CD4-positive, alpha-beta T cell treated with Interleukin-17A for 4 hours (primary cell): ENCODE measurements at regions not wholly inside any gene's neighbourhood (a gene's known extent, or its start where the extent isn't known, plus 50 kb on each side); places are given as distances from the start of the nearest gene placed in this dataset.

Experiments
- DNase-seq: peaks from one replicate; pipeline ENCODE4 v3.0.0-alpha.2; 2020; ENCODE audit warnings: mixed read lengths

GRCh38 chr20:63127700-63128364, 88.1 kb downstream of the YTHDF1 start:
- DNase-seq, result no peak

DNA sequence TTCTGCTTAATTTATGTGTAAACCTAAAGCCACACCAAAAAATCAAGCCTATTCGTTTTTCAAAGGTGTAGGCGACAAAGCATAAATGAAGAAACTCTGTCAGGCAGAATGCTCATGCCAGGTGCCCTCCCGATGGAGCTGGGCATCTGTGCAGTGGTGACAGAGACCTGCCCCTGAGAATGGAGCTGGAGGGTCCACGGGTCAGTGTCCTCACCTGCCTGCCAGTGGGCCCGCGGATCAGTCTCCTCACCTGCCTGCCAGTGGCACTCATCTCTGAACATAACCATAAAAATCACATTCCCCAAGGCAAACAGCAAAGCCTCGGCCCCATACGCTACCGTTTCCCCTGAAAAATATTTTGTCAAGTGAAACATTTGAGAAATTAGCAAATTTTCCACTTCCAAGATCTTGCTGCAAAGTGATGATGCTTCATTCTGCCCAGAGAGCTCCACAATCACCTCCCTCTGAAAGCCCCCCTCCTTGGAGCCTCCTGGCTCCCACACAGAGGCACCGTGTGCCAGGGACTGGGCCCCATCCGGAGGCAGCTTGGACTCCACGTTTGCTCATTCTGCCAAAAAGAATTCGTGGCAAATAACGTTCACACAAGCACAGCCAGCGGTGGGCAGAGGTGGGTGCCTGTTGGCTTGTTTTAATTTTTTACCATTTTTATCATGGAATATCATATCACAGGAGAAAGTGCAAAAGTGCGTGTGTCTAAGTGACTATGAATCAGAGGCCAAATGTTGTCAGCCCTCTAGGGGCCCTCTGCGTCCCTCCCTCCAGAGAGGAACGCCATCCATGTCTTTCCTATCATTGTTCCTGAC, 88.8 kb downstream of the YTHDF1 start:
- DNase-seq, result no peak

- DNase-seq, result no peak
Observed at GRCh38 chr20:63125838-63126601, 89.9 kb downstream of the YTHDF1 start.

GRCh38 chr20:63125581-63125837, 90.4 kb downstream of the YTHDF1 start:
- DNase-seq, result no peak

DNA sequence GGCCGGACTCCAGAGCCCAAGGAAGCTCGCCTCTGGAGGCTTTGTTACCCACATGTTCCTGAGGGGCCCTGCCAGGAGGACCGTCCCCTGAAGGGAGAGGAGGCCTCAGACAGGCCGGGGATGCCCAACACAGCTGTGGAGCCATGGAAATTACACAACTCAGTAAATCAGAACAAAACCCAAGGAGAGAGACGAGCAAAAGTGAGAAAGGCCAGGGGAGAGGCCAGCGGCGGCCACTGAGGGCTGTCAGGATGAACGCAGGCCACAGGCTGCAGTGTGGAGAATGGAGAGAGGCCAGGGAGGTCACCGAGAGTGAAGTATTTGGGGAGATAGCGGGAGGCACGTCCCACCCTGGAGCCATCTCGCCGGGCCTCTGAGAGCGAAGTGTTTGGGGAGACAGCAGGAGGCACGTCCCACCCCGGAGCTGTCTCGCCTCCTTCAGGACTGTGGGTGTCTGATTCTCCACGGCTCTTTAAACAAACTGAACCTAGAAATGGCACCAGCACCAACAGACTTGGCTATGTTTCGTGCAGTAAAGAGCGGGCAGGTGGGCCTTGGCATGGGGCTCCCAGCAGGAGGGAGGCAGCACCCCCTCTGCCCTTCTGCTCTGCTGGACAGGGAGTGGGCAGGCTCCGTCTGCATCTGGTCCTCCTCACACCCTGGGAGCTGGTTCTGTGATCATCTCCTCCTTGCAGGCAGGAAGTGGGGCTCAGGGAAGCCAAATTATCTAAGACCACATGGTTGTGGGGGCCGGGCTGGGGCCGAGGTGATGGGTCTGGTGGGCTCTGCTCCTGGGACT, 91.0 kb downstream of the YTHDF1 start:
- DNase-seq, result no peak

GRCh38 chr20:63124092-63124781, 91.7 kb downstream of the YTHDF1 start:
- no peak for DNase-seq

DNA sequence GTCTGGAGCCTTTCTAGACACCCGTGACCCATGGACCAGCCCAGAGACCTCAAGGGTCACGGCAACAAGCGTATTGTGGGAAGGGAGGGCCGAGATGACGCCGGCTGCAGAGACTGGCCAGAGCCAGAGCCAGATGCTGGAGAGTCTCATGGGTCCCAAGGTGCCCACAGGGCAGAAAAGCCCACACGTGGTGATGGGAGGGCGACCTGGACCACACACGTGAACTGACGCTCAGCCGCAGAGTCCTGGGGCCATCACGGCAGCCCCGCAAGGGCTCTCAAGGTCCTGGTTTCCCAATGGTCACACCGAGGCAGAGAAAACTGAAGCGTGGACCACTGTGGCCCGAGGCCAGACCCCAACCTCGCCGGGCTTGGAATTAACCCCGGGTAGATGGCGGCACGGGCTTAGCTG, 92.6 kb downstream of the YTHDF1 start:
- no peak for DNase-seq

DNA sequence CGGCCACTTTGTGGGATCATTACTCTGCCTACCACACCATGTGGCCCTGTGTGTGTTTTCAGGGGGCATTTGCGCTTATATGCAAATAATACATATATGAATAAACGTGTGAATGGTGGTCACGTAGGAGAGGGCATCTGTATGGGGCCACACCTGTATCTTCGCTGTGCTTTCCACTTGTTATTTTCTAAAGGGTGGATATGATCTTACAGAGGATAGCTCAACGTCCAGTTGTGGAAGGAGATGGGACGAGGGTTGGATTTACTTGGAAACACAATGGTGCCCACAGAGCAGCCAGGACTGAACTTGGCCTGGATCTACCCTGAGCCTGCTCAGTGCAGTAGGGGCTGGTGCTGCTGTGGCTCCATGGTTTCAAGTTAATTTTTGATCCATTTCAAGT, 93.3 kb downstream of the YTHDF1 start:
- no peak for DNase-seq

- no peak for DNase-seq
Observed at GRCh38 chr20:63121749-63122405, 94.1 kb downstream of the YTHDF1 start.

DNA sequence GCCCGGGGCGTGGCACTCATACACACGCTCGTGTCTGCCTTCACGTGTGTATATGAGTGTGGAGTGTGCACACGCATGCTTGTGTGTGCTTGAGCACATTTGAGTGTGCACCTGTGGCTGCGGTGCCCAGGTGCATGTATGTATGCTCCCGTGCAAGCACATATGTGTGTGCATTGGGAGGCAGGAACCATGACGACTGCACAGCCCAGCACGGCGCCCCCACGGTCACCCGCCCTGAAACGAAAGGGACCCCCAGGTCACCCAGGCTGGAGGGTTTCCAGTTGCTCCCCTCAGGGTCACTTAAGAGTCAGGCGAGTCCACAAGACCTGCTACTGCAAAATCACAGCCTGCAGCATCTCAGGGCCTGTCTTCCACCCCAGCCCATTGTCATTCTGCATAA, 94.7 kb downstream of the YTHDF1 start:
- DNase-seq, result no peak

DNA sequence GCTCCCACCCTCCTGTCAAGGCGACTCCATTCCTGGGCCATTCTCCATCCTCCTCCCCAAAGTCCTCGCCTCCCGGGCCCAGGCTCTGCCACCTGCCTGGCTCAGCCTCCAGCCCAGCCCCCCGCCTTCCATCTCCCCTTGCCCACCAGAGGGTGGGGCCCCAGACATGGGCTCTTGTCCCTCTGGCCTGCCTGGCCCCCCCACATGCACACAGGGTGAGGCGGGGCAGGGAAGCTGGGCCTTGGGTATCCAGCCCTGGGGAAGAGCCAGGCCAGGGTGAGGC, 95.2 kb downstream of the YTHDF1 start:
- no peak for DNase-seq

DNA sequence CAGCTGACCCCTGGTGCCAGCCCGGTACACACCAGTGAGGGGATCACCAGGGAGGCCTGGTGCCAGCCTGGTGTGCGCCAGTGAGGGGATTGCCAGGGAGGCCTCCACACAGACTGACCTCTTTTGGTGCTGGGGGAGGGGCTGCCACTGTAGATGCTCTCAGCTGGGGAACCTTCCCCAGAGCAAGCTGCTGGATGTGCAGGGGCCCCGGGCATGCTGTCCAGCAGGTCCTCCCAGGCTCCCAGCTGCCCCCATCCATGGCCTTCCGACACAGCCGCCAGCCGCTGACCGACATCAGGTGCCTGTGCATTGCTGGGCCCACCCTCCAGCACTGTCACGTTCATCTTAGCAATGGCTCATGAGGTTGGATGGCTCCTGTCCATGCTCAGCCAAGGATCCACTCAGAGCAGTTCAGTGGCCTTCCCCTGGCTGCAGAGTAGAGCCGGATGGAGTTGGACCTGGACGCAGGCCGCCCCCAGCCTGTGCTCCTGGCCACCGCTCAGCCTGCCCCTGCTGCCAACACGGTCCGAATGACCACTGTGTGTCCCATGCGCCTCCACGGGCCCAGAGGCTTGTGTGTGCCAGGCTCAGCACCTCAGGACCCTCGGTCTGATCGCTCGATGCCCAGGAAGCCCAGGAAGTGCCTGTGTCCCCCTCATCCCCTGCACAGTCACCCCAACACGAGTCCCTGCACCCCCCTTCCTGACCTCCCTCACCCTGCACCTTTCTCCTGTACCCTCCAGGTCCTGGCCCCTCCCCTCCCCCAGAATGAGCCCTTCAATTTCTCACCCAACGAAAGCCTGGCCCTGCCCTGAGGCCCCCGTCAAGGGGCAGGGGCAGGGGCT, 95.7 kb downstream of the YTHDF1 start:
- no peak for DNase-seq

- DNase-seq, result no peak
Observed at GRCh38 chr20:63119121-63119962, 96.6 kb downstream of the YTHDF1 start.

- DNase-seq, result no peak
Observed at GRCh38 chr20:63118303-63119120, 97.4 kb downstream of the YTHDF1 start.

- no peak for DNase-seq
Observed at GRCh38 chr20:63117661-63118302, 98.1 kb downstream of the YTHDF1 start.

DNA sequence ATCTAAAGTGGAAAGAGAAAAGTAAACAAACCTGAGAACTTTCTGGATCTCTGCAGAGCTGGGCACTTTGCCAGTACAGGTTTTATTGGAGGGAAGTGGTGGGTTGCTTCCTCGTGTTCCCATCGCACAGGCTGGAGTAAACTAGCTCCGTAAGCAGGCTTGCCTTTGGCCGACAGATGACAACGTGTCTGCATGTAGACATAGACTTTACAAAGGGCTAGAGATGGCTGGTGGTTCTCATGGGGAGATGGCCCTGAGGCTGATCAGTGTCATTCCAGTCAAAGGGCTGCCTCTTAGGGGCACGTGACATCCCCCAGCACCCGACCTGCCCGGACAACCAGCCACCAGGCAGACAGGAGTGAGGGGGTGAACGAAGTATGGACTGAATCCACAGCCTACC, 98.8 kb downstream of the YTHDF1 start:
- DNase-seq, result no peak

DNA sequence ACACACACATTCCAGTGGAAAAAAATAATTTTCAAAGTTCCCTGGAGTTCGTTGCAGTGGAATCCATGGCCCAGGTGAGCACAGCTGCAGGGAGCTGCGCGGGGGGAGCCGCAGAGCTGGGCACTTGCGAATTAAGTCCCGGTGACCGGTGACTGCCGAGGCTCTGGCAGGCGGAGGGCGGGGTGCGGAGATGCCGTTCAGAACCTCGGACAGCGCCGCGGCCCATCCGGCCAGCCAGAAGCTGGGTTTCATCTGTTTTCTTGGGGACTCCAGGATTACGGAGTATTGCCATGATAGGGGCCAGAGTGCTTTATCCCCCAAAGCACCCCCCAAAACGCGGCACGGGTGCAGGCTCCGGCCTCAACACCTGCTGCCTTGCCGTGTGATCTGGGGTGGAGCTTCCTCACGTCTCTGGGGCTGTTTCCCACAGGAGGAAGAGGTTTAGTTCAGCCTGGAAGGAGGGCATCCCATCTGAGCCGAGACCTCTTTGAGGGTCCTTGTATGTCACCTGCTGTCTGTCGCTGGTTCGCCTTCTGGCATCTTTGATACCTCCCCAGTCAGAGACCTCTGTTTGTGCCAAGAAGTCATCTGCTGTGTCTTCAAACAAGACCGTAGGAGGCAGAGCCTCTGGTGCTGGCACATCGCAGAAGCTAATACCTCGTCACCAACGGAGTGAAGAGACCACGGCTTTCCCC, 99.4 kb downstream of the YTHDF1 start:
- no peak for DNase-seq
